GM21367 (cell line): ENCODE measurements at regions not wholly inside any gene's neighbourhood (a gene's known extent, or its start where the extent isn't known, plus 50 kb on each side); places are given as distances from the start of the nearest gene placed in this dataset.

Source experiments
- ATAC-seq: cut with Tn5 transposase; IDR thresholded peaks from one replicate; pipeline ENCODE4 v1.9.1; 2021; ENCODE audit not compliant: unreplicated experiment

- ATAC-seq = no peak
Measured at GRCh38 chr12:66903782-66904396, 225.0 kb upstream of the GRIP1 start.

GRCh38 chr12:66905201-66905600 lies 226.3 kb upstream of the GRIP1 start:
- no peak for ATAC-seq

- ATAC-seq = no peak
Measured at GRCh38 chr12:66910366-66910974, 231.6 kb upstream of the GRIP1 start.

GRCh38 chr12:66915306-66915904 lies 236.5 kb upstream of the GRIP1 start:
- no peak for ATAC-seq

- ATAC-seq = no peak
Measured at GRCh38 chr12:66916189-66916588, 237.3 kb upstream of the GRIP1 start.

- no peak for ATAC-seq
Measured at GRCh38 chr12:66919466-66919865, 240.6 kb upstream of the GRIP1 start.

GRCh38 chr12:66920205-66920604 lies 241.3 kb upstream of the GRIP1 start:
- ATAC-seq = no peak

- ATAC-seq = no peak
Measured at GRCh38 chr12:66921151-66921550, 242.3 kb upstream of the GRIP1 start.

GRCh38 chr12:66925083-66925482 lies 246.2 kb upstream of the GRIP1 start:
- no peak for ATAC-seq

- ATAC-seq = no peak
Measured at GRCh38 chr12:66929121-66929520, 250.2 kb upstream of the GRIP1 start.

- no peak for ATAC-seq
Measured at GRCh38 chr12:66931091-66931490, 252.2 kb upstream of the GRIP1 start.

- no peak for ATAC-seq
Measured at GRCh38 chr12:66932126-66932525, 253.2 kb upstream of the GRIP1 start.

GRCh38 chr12:66934302-66935062 lies 255.6 kb upstream of the GRIP1 start:
- no peak for ATAC-seq

GRCh38 chr12:66941150-66941549 lies 262.3 kb upstream of the GRIP1 start:
- no peak for ATAC-seq

GRCh38 chr12:66942741-66943465 lies 264.0 kb upstream of the GRIP1 start:
- ATAC-seq = no peak

GRCh38 chr12:66944365-66944764 lies 265.5 kb upstream of the GRIP1 start:
- no peak for ATAC-seq

- ATAC-seq = no peak
Measured at GRCh38 chr12:66945189-66945817, 266.4 kb upstream of the GRIP1 start.

GRCh38 chr12:66947119-66947518 lies 268.2 kb upstream of the GRIP1 start:
- no peak for ATAC-seq

- no peak for ATAC-seq
Measured at GRCh38 chr12:66952668-66953067, 273.8 kb upstream of the GRIP1 start.

- ATAC-seq = no peak
Measured at GRCh38 chr12:66956300-66956699, 277.4 kb upstream of the GRIP1 start.

- ATAC-seq = no peak
Measured at GRCh38 chr12:66959276-66959675, 280.4 kb upstream of the GRIP1 start.
